GM12875 (cell line): ENCODE measurements at regions not wholly inside any gene's neighbourhood (a gene's known extent, or its start where the extent isn't known, plus 50 kb on each side); places are given as distances from the start of the nearest gene placed in this dataset.
"Not testable (repeated sequence)": the region's sequence is repeated elsewhere in the genome, so short reads cannot be mapped to it uniquely, and the experiment has no call there.

Experiments
- H3K4me3 ChIP-seq: one replicate; pipeline ENCODE4 v1.5.1; 2011; ENCODE audit warnings: low read depth, low read length, control low read depth
- CTCF ChIP-seq: IDR thresholded peaks from 2 replicates; pipeline ENCODE4 v1.5.1; 2011; ENCODE audit warnings: low read depth, mild to moderate bottlenecking, control low read depth, inconsistent platforms, low read length, moderate library complexity, borderline replicate concordance; ENCODE audit not compliant: insufficient read depth

- TF ChIP-seq CTCF = peak; percentile 59; the same call in 1 of the 2 replicates
Observed at GRCh38 chrX:65451663-65452062, 82.9 kb downstream of the LAS1L start.

GRCh38 chrX:65420154-65420553 is 114.4 kb downstream of the LAS1L start:
- TF ChIP-seq CTCF = no peak
- no peak overlapping the region for H3K4me3 ChIP-seq

More at GRCh38 chrX:65451663-65452062, 82.9 kb downstream of the LAS1L start:
- no peak overlapping the region for H3K4me3 ChIP-seq

- H3K4me3 ChIP-seq = not testable (repeated sequence)
Observed at GRCh38 chrX:65407662-65408061, 126.9 kb downstream of the LAS1L start.

GRCh38 chrX:65407157-65407626 is 127.4 kb downstream of the LAS1L start:
- H3K4me3 ChIP-seq = no peak overlapping the region
- no peak for TF ChIP-seq CTCF

GRCh38 chrX:65406532-65406931 is 128.1 kb downstream of the LAS1L start:
- no peak overlapping the region for H3K4me3 ChIP-seq
- no peak for TF ChIP-seq CTCF

- no peak overlapping the region for H3K4me3 ChIP-seq
- no peak for TF ChIP-seq CTCF
Observed at GRCh38 chrX:65392284-65392683, 142.3 kb downstream of the LAS1L start.

- not testable (repeated sequence) for H3K4me3 ChIP-seq
Observed at GRCh38 chrX:65389120-65389519, 145.5 kb downstream of the LAS1L start.
